ENCODE measurements at regions not wholly inside any gene's neighbourhood (a gene's known extent, or its start where the extent isn't known, plus 50 kb on each side); places are given as distances from the start of the nearest gene placed in this dataset.

- TF ChIP-seq CTCF (IDR thresholded peaks at IDR 0.05; ENCODE audit: low read depth, low read length, poor library complexity, severe bottlenecking) (no peak), EZH2phosphoT487 (IDR thresholded peaks at IDR 0.05; ENCODE audit: borderline replicate concordance, low read length) (no peak)
These were observed 95.9 kb upstream of the PTPRK start for GRCh38 chr6:128616342-128616741.

Data from DOHH2 (cell line).